ENCODE measurements at regions not wholly inside any gene's neighbourhood (a gene's known extent, or its start where the extent isn't known, plus 50 kb on each side); places are given as distances from the start of the nearest gene placed in this dataset.

GRCh38 chr15:70382009-70382749 lies 284.5 kb upstream of the TLE3 start:
- DNase-seq = no peak
- Histone ChIP-seq H3K36me3 (no peaks in the 10 kb centered on the region), H3K27me3 (no peaks in the 10 kb centered on the region), H3K9me3 (peaks cover 0 to 8% (median 0%) of the 10 kb centered on the region in 12 donors), H3K27ac (no peak overlapping the region), H3K4me3 (no peak overlapping the region), H3K4me1 (peaks cover 0 to 10% (median 4%) of the 10 kb centered on the region in 12 donors)
- intact Hi-C loops (cut with DNase I) = no loop called here
- 85 to 94% (median 90%) methylated on average over 7 of the region's 7 CpGs for WGBS, 4 donors
- no peak for ATAC-seq
- TF ChIP-seq CTCF (IDR thresholded peaks at IDR 0.05) (no peak), POLR2A (IDR thresholded peaks at IDR 0.05) (no peak)

- TF ChIP-seq POLR2A (IDR thresholded peaks at IDR 0.05) = no peak
- TF ChIP-seq CTCF (IDR thresholded peaks at IDR 0.05) = no peak
- Histone ChIP-seq H3K4me3 (no peak overlapping the region), H3K4me1 (peaks cover 3 to 29% (median 21%) of the 10 kb centered on the region in 12 donors), H3K36me3 (no peaks in the 10 kb centered on the region), H3K27ac (no peak overlapping the region), H3K27me3 (peaks cover 0 to 5% (median 0%) of the 10 kb centered on the region in 9 donors), H3K9me3 (peaks cover 0 to 8% (median 0%) of the 10 kb centered on the region in 12 donors)
- no peak for ATAC-seq
- WGBS, 4 donors = 94 to 99% (median 96%) methylated on average over 8 to 9 of the region's 9 CpGs
- intact Hi-C loops (cut with DNase I) = no loop called here
- DNase-seq = no peak
Measured at GRCh38 chr15:70379938-70380883, 282.5 kb upstream of the TLE3 start.

GRCh38 chr15:70379134-70379533 lies 281.4 kb upstream of the TLE3 start:
- TF ChIP-seq POLR2A (IDR thresholded peaks at IDR 0.05) = no peak
- no peak for TF ChIP-seq CTCF (IDR thresholded peaks at IDR 0.05)
- Histone ChIP-seq H3K36me3 (no peaks in the 10 kb centered on the region), H3K9me3 (peaks cover 0 to 8% (median 0%) of the 10 kb centered on the region in 12 donors), H3K27ac (no peak overlapping the region), H3K4me3 (no peak overlapping the region), H3K27me3 (peaks cover 0 to 8% (median 0%) of the 10 kb centered on the region in 9 donors), H3K4me1 (peaks cover 3 to 35% (median 26%) of the 10 kb centered on the region in 12 donors)
- ATAC-seq (no peak), DNase-seq (no peak)
- 93 to 96% (median 96%) methylated on average over 9 of the region's 9 CpGs for WGBS, 4 donors
- intact Hi-C loops (cut with DNase I) = no loop called here

All from heart left ventricle (tissue), 16 donors.